Activated B cell treated with CpG ODN at 0.5 μM for 24 hours (primary cell): ENCODE measurements at regions not wholly inside any gene's neighbourhood (a gene's known extent, or its start where the extent isn't known, plus 50 kb on each side); places are given as distances from the start of the nearest gene placed in this dataset.

Source experiments
- ATAC-seq: fragments of 200-7000 bp; cut with Tn5 transposase; one replicate; pipeline ENCODE4 v1.10.0; 2021; ENCODE audit warnings: low read depth, mild to moderate bottlenecking, moderate library complexity
- CTCF ChIA-PET: fragments of 350-600 bp; sonication (Branson Sonifier 250); formaldehyde crosslinking; loops from one replicate; lab custom pipeline; 2021; ENCODE audit warnings: antibody characterized with exemption; lab: Charles Lee
- POLR2A ChIA-PET: fragments of 350-600 bp; sonication (Branson Sonifier 250); formaldehyde crosslinking; loops from one replicate; lab custom pipeline; 2021; ENCODE audit warnings: antibody characterized with exemption; lab: Charles Lee
- DNase-seq: peaks from one replicate; pipeline ENCODE4 v3.0.0; 2022
- H3K27ac Mint-ChIP-seq: one replicate; pipeline ENCODE4 v1.8.0; 2020; ENCODE audit warnings: mixed read lengths
- H3K27me3 Mint-ChIP-seq: one replicate; pipeline ENCODE4 v1.8.0; 2021; ENCODE audit warnings: mixed read lengths
- H3K36me3 Mint-ChIP-seq: one replicate; pipeline ENCODE4 v1.8.0; 2021; ENCODE audit warnings: low read depth, mixed read lengths
- H3K4me1 Mint-ChIP-seq: one replicate; pipeline ENCODE4 v1.8.0; 2021; ENCODE audit warnings: mixed read lengths
- H3K4me3 Mint-ChIP-seq: one replicate; pipeline ENCODE4 v1.8.0; 2020; ENCODE audit warnings: mild to moderate bottlenecking, mixed read lengths
- H3K9me3 Mint-ChIP-seq: one replicate; pipeline ENCODE4 v1.8.0; 2020; ENCODE audit warnings: mixed read lengths
- intact Hi-C: fragments of 100-400 bp; cut with micrococcal nuclease; formaldehyde crosslinking; loops from one replicate; pipeline ENCODE4 v1.15.1; 2024
- TF ChIP-seq, protein P1 (sequence below): fragments of 200-600 bp; IDR thresholded peaks from one replicate; pipeline ENCODE4 v1.8.0; 2022; ENCODE audit warnings: antibody characterized with exemption, mild to moderate bottlenecking

DNA sequence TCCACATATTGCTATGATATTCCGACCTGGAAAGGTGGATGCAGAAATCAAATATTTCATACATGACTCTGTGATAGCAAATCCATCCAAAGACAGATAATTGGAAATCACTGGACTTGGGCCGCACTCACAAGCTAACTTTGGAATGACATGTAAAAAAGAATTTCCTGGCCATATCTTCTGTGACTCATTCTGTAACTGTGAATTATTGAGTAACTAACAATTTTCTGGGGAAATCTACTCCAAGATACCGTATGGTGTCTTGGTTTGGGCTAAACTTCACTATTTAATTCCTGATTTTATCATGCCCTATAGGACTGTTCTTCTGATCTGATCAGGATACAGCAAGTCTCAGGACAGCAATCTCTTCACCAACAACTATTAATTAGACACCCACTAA, 92.7 kb upstream of the LY86 start:
- no peak for DNase-seq
- no peak overlapping the region for H3K4me3 Mint-ChIP-seq
- TF ChIP-seq, protein P1, sequence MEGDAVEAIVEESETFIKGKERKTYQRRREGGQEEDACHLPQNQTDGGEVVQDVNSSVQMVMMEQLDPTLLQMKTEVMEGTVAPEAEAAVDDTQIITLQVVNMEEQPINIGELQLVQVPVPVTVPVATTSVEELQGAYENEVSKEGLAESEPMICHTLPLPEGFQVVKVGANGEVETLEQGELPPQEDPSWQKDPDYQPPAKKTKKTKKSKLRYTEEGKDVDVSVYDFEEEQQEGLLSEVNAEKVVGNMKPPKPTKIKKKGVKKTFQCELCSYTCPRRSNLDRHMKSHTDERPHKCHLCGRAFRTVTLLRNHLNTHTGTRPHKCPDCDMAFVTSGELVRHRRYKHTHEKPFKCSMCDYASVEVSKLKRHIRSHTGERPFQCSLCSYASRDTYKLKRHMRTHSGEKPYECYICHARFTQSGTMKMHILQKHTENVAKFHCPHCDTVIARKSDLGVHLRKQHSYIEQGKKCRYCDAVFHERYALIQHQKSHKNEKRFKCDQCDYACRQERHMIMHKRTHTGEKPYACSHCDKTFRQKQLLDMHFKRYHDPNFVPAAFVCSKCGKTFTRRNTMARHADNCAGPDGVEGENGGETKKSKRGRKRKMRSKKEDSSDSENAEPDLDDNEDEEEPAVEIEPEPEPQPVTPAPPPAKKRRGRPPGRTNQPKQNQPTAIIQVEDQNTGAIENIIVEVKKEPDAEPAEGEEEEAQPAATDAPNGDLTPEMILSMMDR = no peak
- intact Hi-C loops = loop anchor here (2.0 kb wide), 1 partner anchor 181 kb away; no protein-coding TSS in a partner anchor
- H3K36me3 Mint-ChIP-seq = no peaks in the 10 kb centered on the region
- no peak overlapping the region for H3K27ac Mint-ChIP-seq
- ATAC-seq = no peak
- H3K4me1 Mint-ChIP-seq = no peaks in the 10 kb centered on the region
- H3K27me3 Mint-ChIP-seq = peaks cover 2% of the 10 kb centered on the region
- ChIA-PET POLR2A (no interaction called here), CTCF (interaction anchor here (1.0 to 4.7 kb wide), 6 partner anchors 51 to 439 kb away, joined by 3 to 49 read pairs (median 4); no protein-coding TSS in a partner anchor)
- no peaks in the 10 kb centered on the region for H3K9me3 Mint-ChIP-seq

DNA sequence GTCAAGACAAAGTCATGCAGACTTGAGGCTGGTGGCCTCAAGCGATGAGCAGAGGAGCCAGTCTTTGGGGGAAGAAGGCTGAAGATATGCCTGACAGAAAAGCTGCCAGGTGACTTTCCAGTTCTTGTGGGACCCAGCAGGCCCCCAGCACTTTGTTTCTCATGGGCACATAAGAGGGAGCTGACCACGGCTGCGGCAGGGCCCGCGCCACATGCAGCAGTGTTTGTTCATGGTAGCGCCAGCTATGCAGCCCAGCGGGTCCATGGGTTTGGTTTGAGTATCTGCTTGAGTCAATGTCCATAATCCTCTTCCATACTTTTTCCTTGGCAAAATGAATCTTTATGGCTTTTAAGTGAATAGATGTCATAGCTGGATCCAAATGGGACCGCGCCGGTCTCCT, 91.0 kb upstream of the LY86 start:
- H3K36me3 Mint-ChIP-seq = no peaks in the 10 kb centered on the region
- DNase-seq (no peak), ATAC-seq (no peak)
- no peak overlapping the region for H3K4me3 Mint-ChIP-seq
- TF ChIP-seq, protein P1 = no peak
- ChIA-PET POLR2A (no interaction called here), CTCF (interaction anchor here (1.0 to 4.7 kb wide), 2 partner anchors 277 to 441 kb away, joined by 4 to 49 read pairs; no protein-coding TSS in a partner anchor)
- H3K4me1 Mint-ChIP-seq = no peaks in the 10 kb centered on the region
- no peak overlapping the region for H3K27ac Mint-ChIP-seq
- no peaks in the 10 kb centered on the region for H3K9me3 Mint-ChIP-seq
- H3K27me3 Mint-ChIP-seq = peaks cover 2% of the 10 kb centered on the region
- intact Hi-C loops = no loop called here

DNA sequence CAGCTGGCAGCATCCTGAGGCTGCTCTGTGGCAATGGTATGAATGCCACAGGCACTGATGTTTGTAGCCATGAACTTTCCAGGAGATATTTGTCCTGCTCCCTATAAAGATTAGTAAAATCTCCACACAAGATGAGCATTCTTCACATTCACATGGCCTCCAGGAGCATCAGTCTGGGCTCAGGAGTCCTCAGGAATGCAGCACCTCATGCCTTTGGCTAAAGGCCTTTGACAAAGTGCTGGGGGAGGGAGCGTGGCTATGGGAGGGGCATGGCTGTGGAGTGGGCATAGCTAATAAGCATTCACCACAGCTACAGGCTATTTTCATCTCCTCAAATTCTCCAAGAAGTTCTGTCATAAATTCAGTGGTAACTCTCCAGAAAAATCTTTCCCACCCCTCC, 90.5 kb upstream of the LY86 start:
- Mint-ChIP-seq H3K4me3 (no peak overlapping the region), H3K27ac (no peak overlapping the region), H3K27me3 (peaks cover 2% of the 10 kb centered on the region), H3K9me3 (no peaks in the 10 kb centered on the region), H3K36me3 (no peaks in the 10 kb centered on the region), H3K4me1 (no peaks in the 10 kb centered on the region)
- TF ChIP-seq, protein P1 = no peak
- ATAC-seq (no peak), DNase-seq (no peak)
- ChIA-PET CTCF (interaction anchor here (0.9 to 4.7 kb wide), 3 partner anchors 277 to 441 kb away, joined by 3 to 49 read pairs (median 4); no protein-coding TSS in a partner anchor), POLR2A (no interaction called here)
- intact Hi-C loops = no loop called here

DNA sequence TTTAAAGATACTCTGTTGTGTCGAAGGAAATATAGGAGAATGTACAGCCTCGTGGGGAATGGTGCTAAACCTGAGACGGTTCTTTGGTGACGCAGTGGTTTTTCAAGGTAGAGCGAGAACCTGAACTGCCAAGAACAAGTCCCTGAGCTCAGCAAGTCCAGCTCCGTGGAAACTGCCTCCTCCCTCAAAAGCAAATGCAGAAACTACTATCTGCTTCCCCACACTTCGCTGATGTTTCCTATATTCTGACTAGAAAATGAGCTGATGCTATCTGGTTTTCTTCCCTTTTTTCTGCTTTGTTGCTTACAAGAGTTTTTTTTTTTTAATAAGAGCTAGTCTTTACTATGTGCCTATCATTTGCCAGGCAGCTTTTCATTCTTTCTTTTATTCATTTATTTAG, 85.3 kb upstream of the LY86 start:
- intact Hi-C loops = no loop called here
- DNase-seq (no peak), ATAC-seq (no peak)
- Mint-ChIP-seq H3K4me3 (no peak overlapping the region), H3K27ac (no peak overlapping the region), H3K9me3 (no peaks in the 10 kb centered on the region), H3K36me3 (no peaks in the 10 kb centered on the region), H3K4me1 (no peaks in the 10 kb centered on the region), H3K27me3 (no peaks in the 10 kb centered on the region)
- TF ChIP-seq, protein P1 = no peak
- CTCF ChIA-PET = no interaction called here
- POLR2A ChIA-PET = no interaction called here

DNA sequence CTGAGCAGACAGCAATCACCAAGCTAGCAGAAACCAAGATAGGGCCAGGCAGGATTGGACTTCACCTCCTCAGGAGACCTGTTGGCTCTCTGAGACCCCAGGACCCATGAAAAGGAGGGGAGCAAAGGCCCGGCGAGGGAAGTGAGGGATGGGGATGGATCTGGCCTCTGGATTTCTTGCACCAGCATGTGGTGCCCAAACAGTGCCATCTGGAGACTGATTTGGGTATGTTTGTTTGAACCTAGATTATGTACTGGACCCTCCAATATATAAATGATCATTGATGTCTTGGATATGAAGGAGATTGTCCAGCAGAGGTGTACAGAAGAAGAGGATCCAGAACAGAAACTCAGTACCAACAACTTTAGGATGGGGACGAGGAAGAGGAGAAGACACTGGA, 83.4 kb upstream of the LY86 start:
- TF ChIP-seq, protein P1 = no peak
- ATAC-seq (no peak), DNase-seq (no peak)
- ChIA-PET POLR2A (no interaction called here), CTCF (interaction anchor here (1.4 kb wide), 1 partner anchor 16 kb away, joined by 3 read pairs; no protein-coding TSS in a partner anchor)
- Mint-ChIP-seq H3K4me3 (no peak overlapping the region), H3K27me3 (no peaks in the 10 kb centered on the region), H3K9me3 (no peaks in the 10 kb centered on the region), H3K36me3 (no peaks in the 10 kb centered on the region), H3K27ac (no peak overlapping the region), H3K4me1 (no peaks in the 10 kb centered on the region)
- intact Hi-C loops = no loop called here
